ENCODE measurements at regions not wholly inside any gene's neighbourhood (a gene's known extent, or its start where the extent isn't known, plus 50 kb on each side); places are given as distances from the start of the nearest gene placed in this dataset.

DNA sequence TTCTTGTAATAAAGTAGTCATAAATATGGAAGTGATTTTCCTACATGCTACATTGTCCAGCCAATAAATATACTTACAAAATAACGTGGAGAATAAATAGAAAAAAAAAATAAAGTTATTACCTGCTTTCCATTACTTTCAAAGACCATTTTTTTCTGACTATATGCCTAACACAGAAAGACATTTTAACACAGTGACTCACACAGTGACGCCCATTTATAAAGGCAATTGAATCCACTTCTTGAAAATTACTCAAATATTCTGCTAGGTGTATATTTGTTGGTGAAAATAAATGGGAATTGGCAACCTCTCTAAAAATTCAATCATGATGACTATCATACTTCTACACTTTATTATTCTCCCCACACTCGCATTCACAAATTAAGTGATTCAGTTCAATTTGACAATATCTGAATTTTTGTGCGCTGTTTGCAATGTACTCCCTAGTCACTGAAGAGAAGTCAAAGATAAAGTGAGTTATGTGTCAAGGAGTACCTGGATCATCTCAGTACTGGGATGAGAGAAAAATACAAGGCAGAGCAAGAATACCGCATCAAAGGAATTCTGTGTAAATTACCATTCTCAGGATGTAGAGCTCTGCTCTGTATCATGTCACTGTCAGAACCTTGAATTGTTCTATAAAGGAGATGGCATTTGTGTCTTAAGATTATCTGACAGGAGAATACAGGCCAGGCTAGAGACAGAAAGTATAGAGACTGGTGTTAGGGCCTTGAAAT lies 642.7 kb downstream of the IPMK start:
- intact Hi-C loops (cut with micrococcal nuclease; ENCODE audit: unreplicated experiment), result no loop called here
- DNase-seq (ENCODE audit: low spot score), result no peak
- no peaks in the 10 kb centered on the region for H3K27me3 ChIP-seq (replicated peaks; ENCODE audit: insufficient read depth, low read depth, low read length, poor library complexity)
- ChIA-PET CTCF (no interaction called here), POLR2A (ENCODE audit: low non-redundant PET) (no interaction called here)
- H3K9me3 ChIP-seq (ENCODE audit: low read depth, low read length, poor library complexity, severe bottlenecking), result no peaks in the 10 kb centered on the region
- no peak overlapping the region for H3K4me3 ChIP-seq (ENCODE audit: low read depth, low read length, poor library complexity, severe bottlenecking)
- no peaks in the 10 kb centered on the region for H3K4me1 ChIP-seq (ENCODE audit: insufficient read depth, low read length, poor library complexity, severe bottlenecking)
- no TSS peak for BruUV-seq (replicated peaks)
- no peak for TF ChIP-seq EZH2 (IDR thresholded peaks at IDR 0.05; ENCODE audit: borderline replicate concordance, low read depth, low read length, poor library complexity, severe bottlenecking)
- TF ChIP-seq CTCF (conservative IDR thresholded peaks at IDR 0.05; ENCODE audit: low read depth, low read length), result no peak
- no peak overlapping the region for H3K27ac ChIP-seq (ENCODE audit: low read depth, low read length, poor library complexity, severe bottlenecking)
- H3K36me3 ChIP-seq (ENCODE audit: insufficient read depth, low read length, poor library complexity, severe bottlenecking), result no peaks in the 10 kb centered on the region

- ChIA-PET POLR2A (ENCODE audit: low non-redundant PET) (no interaction called here), CTCF (no interaction called here)
- Histone ChIP-seq H3K9me3 (ENCODE audit: low read depth, low read length, poor library complexity, severe bottlenecking) (no peaks in the 10 kb centered on the region), H3K36me3 (ENCODE audit: insufficient read depth, low read length, poor library complexity, severe bottlenecking) (no peaks in the 10 kb centered on the region), H3K27ac (ENCODE audit: low read depth, low read length, poor library complexity, severe bottlenecking) (no peak overlapping the region), H3K4me1 (ENCODE audit: insufficient read depth, low read length, poor library complexity, severe bottlenecking) (no peaks in the 10 kb centered on the region), H3K27me3 (replicated peaks; ENCODE audit: insufficient read depth, low read depth, low read length, poor library complexity) (no peaks in the 10 kb centered on the region), H3K4me3 (ENCODE audit: low read depth, low read length, poor library complexity, severe bottlenecking) (no peak overlapping the region)
- no TSS peak for BruUV-seq (replicated peaks)
- no peak for TF ChIP-seq CTCF (conservative IDR thresholded peaks at IDR 0.05; ENCODE audit: low read depth, low read length)
- TF ChIP-seq EZH2 (IDR thresholded peaks at IDR 0.05; ENCODE audit: borderline replicate concordance, low read depth, low read length, poor library complexity, severe bottlenecking), result no peak
- no peak for DNase-seq (ENCODE audit: low spot score)
- intact Hi-C loops (cut with micrococcal nuclease; ENCODE audit: unreplicated experiment), result no loop called here
These were observed 643.6 kb downstream of the IPMK start for GRCh38 chr10:57624066-57624465.

DNA sequence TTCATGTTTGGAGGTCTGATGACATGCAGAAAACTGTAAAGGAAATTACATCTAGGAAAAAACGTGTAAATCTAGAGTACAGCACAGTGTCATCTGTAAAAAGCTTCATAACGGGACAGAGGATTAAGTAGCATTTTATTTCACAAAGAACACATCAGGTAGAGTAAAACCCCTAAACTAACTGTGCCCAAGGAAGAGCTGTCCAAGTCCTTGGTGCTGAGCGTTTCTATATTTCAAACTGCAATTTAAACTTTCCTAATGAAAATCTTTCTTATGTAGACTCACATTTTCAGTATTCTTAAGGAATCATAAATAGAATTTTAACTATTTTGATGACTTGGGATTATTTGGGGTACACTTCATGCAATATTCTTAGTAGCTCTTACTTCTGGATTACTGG lies 646.2 kb downstream of the IPMK start:
- intact Hi-C loops (cut with micrococcal nuclease; ENCODE audit: unreplicated experiment), result no loop called here
- no TSS peak for BruUV-seq (replicated peaks)
- Histone ChIP-seq H3K4me1 (ENCODE audit: insufficient read depth, low read length, poor library complexity, severe bottlenecking) (no peaks in the 10 kb centered on the region), H3K9me3 (ENCODE audit: low read depth, low read length, poor library complexity, severe bottlenecking) (no peaks in the 10 kb centered on the region), H3K27ac (ENCODE audit: low read depth, low read length, poor library complexity, severe bottlenecking) (no peak overlapping the region), H3K4me3 (ENCODE audit: low read depth, low read length, poor library complexity, severe bottlenecking) (no peak overlapping the region), H3K27me3 (replicated peaks; ENCODE audit: insufficient read depth, low read depth, low read length, poor library complexity) (no peaks in the 10 kb centered on the region), H3K36me3 (ENCODE audit: insufficient read depth, low read length, poor library complexity, severe bottlenecking) (no peaks in the 10 kb centered on the region)
- ChIA-PET CTCF (no interaction called here), POLR2A (ENCODE audit: low non-redundant PET) (no interaction called here)
- TF ChIP-seq CTCF (conservative IDR thresholded peaks at IDR 0.05; ENCODE audit: low read depth, low read length), result no peak
- no peak for TF ChIP-seq EZH2 (IDR thresholded peaks at IDR 0.05; ENCODE audit: borderline replicate concordance, low read depth, low read length, poor library complexity, severe bottlenecking)
- no peak for DNase-seq (ENCODE audit: low spot score)
